ENCODE measurements at regions not wholly inside any gene's neighbourhood (a gene's known extent, or its start where the extent isn't known, plus 50 kb on each side); places are given as distances from the start of the nearest gene placed in this dataset.

DNA sequence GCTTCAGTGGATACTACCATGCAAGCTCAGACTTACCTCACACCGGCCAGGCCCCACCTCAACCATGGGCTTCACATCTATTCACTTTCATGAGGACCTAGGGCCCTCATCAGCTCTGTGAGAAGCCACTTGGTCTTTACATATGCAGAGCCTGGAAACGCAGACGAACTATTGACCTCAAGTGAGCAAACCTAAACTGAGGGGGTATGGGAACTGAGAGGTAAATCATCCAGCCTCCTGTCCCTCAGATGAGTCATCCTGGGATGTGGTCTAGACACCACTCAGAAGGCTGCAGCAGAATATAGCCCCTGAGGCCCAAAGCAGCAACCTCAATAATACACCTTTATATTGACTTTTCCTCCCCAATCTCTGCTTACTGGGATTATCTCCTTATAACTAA lies 578.0 kb downstream of the INSC start:
- TF ChIP-seq, protein P1, sequence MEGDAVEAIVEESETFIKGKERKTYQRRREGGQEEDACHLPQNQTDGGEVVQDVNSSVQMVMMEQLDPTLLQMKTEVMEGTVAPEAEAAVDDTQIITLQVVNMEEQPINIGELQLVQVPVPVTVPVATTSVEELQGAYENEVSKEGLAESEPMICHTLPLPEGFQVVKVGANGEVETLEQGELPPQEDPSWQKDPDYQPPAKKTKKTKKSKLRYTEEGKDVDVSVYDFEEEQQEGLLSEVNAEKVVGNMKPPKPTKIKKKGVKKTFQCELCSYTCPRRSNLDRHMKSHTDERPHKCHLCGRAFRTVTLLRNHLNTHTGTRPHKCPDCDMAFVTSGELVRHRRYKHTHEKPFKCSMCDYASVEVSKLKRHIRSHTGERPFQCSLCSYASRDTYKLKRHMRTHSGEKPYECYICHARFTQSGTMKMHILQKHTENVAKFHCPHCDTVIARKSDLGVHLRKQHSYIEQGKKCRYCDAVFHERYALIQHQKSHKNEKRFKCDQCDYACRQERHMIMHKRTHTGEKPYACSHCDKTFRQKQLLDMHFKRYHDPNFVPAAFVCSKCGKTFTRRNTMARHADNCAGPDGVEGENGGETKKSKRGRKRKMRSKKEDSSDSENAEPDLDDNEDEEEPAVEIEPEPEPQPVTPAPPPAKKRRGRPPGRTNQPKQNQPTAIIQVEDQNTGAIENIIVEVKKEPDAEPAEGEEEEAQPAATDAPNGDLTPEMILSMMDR (IDR thresholded peaks at IDR 0.05), result no peak

DNA sequence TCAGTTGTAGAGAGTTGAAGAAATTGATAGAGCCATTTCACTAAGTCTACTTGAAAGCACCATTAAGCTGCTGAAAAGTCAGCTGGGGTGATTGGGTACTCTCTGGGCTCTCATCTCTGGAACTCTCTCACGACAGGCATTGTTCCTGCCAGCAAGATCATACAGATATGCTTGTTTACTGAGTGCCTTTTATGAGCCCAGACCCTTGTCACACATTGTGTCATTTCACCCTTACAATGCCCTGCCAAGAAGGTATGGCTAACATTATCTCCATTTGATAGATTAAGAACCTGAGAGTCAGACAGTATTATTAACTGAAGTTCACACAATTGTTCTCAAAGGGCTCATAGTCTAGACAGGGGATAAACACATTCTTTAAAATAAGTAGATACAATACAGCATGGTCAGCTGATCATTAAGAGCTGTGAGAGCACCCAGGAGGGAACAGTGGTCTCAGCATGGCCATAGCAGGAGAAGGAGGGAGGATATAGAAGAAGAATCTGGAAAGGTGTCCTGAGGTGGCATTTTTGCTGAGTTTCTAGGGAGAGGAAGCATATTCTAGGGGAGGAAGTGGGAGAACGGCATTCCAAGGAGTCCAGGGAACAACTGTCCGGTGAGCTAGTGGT lies 580.5 kb downstream of the INSC start:
- H3K27me3 ChIP-seq (ENCODE audit: control insufficient read depth, insufficient read depth, low read length), result no peaks in the 10 kb centered on the region
- H2AFZ ChIP-seq, result no peak overlapping the region
- H3K4me2 ChIP-seq (ENCODE audit: low read length), result no peak overlapping the region
- H3K36me3 ChIP-seq (ENCODE audit: control insufficient read depth, insufficient read depth, low read length), result no peaks in the 10 kb centered on the region
- H3K9ac ChIP-seq, result no peak overlapping the region
- no peak overlapping the region for H3K27ac ChIP-seq
- TF ChIP-seq, protein P1 (IDR thresholded peaks at IDR 0.05), result no peak
- H3K79me2 ChIP-seq, result no peaks in the 10 kb centered on the region
- H3K4me3 ChIP-seq (ENCODE audit: low read depth, low read length), result no peak overlapping the region
- no peaks in the 10 kb centered on the region for H3K9me3 ChIP-seq (ENCODE audit: control insufficient read depth, low read length)
- no peaks in the 10 kb centered on the region for H3K4me1 ChIP-seq

More for the DNA sequence above, 578.0 kb downstream of the INSC start:
- Histone ChIP-seq H3K9ac (no peak overlapping the region), H3K4me2 (ENCODE audit: low read length) (no peak overlapping the region), H3K27me3 (ENCODE audit: control insufficient read depth, insufficient read depth, low read length) (no peaks in the 10 kb centered on the region), H3K36me3 (ENCODE audit: control insufficient read depth, insufficient read depth, low read length) (no peaks in the 10 kb centered on the region), H3K79me2 (no peaks in the 10 kb centered on the region), H3K4me1 (no peaks in the 10 kb centered on the region), H3K27ac (no peak overlapping the region), H3K4me3 (ENCODE audit: low read depth, low read length) (no peak overlapping the region), H2AFZ (no peak overlapping the region), H3K9me3 (ENCODE audit: control insufficient read depth, low read length) (no peaks in the 10 kb centered on the region)

DNA sequence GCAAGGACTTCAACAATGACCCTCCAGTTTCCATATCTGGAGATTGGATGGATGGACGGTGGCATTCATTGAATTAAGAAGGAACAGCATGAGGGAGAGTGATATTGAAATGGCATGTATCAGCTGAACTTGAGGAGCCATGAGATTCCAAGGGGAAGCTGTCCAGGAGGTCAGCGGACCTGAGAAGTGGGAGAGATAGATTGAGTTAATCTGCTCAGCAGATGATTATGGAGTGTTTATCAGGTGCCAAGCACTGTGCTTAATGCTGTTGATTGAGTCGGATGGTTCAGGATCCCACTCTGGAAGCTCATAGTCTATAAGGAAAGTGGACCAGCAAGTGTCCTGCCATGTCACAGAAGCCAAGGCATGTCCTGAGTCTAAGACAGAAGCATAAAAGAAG lies 581.3 kb downstream of the INSC start:
- no peak overlapping the region for H3K4me2 ChIP-seq (ENCODE audit: low read length)
- no peaks in the 10 kb centered on the region for H3K27me3 ChIP-seq (ENCODE audit: control insufficient read depth, insufficient read depth, low read length)
- no peak overlapping the region for H3K9ac ChIP-seq
- no peaks in the 10 kb centered on the region for H3K4me1 ChIP-seq
- no peak overlapping the region for H2AFZ ChIP-seq
- H3K27ac ChIP-seq, result no peak overlapping the region
- TF ChIP-seq, protein P1 (IDR thresholded peaks at IDR 0.05), result no peak
- H3K9me3 ChIP-seq (ENCODE audit: control insufficient read depth, low read length), result no peaks in the 10 kb centered on the region
- H3K36me3 ChIP-seq (ENCODE audit: control insufficient read depth, insufficient read depth, low read length), result no peaks in the 10 kb centered on the region
- no peaks in the 10 kb centered on the region for H3K79me2 ChIP-seq
- no peak overlapping the region for H3K4me3 ChIP-seq (ENCODE audit: low read depth, low read length)

DNA sequence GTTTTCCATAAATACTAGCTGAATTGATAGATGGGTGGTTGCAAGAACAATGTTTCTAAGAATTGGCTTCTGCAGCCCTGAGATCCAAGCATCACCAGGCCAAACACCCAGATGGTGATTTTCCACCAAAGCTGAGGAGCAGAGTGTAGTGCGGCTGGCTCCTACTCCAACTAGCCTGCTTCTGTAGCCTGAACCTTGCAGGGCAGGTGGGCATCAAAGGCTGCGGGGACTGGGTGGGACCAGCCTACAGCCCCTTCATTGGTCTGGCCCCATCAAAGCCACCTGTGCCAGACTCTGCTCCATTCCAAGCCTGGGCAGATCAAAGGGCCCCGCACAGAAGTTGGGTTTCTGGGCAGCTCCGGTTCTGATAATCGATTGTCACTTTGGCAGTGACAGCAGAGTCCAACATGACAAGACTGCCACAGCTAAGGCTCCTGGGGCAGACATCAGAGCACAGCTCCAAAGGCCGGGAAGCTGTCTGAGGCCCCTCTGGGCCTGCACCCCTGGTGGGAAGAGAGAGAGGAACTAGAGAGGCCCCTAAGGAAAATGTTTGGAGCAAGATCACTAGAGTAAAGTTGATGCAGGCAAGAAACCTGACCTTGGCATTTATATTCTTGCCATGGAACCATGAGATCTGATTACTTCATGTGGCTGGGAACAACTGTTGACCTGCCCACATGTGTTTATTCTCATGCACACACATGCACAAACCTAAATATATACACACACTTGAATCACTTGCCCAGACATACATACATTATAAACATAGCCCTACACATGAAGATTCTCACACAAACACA lies 582.9 kb downstream of the INSC start:
- Histone ChIP-seq H3K79me2 (no peaks in the 10 kb centered on the region), H3K4me3 (ENCODE audit: low read depth, low read length) (no peak overlapping the region), H3K9ac (no peak overlapping the region), H3K4me2 (ENCODE audit: low read length) (no peak overlapping the region), H3K27me3 (ENCODE audit: control insufficient read depth, insufficient read depth, low read length) (no peaks in the 10 kb centered on the region), H2AFZ (no peak overlapping the region), H3K27ac (no peak overlapping the region), H3K36me3 (ENCODE audit: control insufficient read depth, insufficient read depth, low read length) (no peaks in the 10 kb centered on the region), H3K4me1 (no peaks in the 10 kb centered on the region), H3K9me3 (ENCODE audit: control insufficient read depth, low read length) (no peaks in the 10 kb centered on the region)
- TF ChIP-seq, protein P1 (IDR thresholded peaks at IDR 0.05), result no peak
